Peyer's patch (tissue), 4 donors: ENCODE measurements at regions not wholly inside any gene's neighbourhood (a gene's known extent, or its start where the extent isn't known, plus 50 kb on each side); places are given as distances from the start of the nearest gene placed in this dataset.

Source experiments
- CTCF ChIP-seq, 6 experiments: fragments of 450-650 bp in 4 of 6; fragments of 200-600 bp in 2 of 6; sonication (generic) in 1 of 6; IDR thresholded peaks; one replicate each; pipeline ENCODE4 v1.5.1; 2017 to 2019; ENCODE audit warnings: antibody characterized with exemption in 6 of 6, mild to moderate bottlenecking in 3 of 6, moderate library complexity in 1 of 6
- POLR2A ChIP-seq, 2 donors: fragments of 450-650 bp; IDR thresholded peaks; one replicate each; pipeline ENCODE4 v1.5.1; 2017; ENCODE audit warnings: antibody characterized with exemption in 2 of 2, mild to moderate bottlenecking in 2 of 2, moderate library complexity in 2 of 2

GRCh38 chr14:21940887-21941856 is 267.6 kb upstream of the OR4E1 start:
- peak in 5 of 6 experiments; percentile 29 to 40 (median 34) for TF ChIP-seq CTCF (IDR thresholded peaks at IDR 0.05)
- no peak for TF ChIP-seq POLR2A (IDR thresholded peaks at IDR 0.05)
